ENCODE measurements at regions not wholly inside any gene's neighbourhood (a gene's known extent, or its start where the extent isn't known, plus 50 kb on each side); places are given as distances from the start of the nearest gene placed in this dataset.

DNA sequence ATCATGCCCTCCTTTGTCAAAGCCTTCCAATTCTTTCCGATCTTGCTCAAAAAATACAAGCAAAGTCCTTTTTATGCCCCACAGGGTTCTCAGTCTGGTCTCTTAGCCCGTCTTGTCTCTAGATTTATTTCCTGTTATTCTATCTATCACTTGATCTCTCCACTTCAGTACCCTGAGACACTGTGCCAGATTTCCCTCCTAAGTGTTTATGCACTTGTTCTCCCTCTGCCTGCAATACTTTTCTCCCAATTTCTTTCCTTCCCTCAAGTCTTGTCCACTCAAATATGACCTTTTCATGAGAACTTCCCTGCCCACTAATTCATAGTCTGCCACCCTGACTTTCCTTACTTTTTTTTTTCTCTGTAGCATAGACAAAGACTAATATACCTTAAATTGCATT, 141.4 kb downstream of the MBL2 start:
- H3K4me3 ChIP-seq (ENCODE audit: low read depth, low read length): no peak overlapping the region
- DNase-seq (ENCODE audit: low read depth): no peak

- no peak for DNase-seq (ENCODE audit: low read depth)
- H3K4me3 ChIP-seq (ENCODE audit: low read depth, low read length): no peak overlapping the region
Measured at GRCh38 chr10:52631648-52632047, 140.9 kb downstream of the MBL2 start.

- no peak overlapping the region for H3K4me3 ChIP-seq (ENCODE audit: low read depth, low read length)
- DNase-seq (ENCODE audit: low read depth): no peak
Measured at GRCh38 chr10:52632591-52632990, 140.0 kb downstream of the MBL2 start.

DNA sequence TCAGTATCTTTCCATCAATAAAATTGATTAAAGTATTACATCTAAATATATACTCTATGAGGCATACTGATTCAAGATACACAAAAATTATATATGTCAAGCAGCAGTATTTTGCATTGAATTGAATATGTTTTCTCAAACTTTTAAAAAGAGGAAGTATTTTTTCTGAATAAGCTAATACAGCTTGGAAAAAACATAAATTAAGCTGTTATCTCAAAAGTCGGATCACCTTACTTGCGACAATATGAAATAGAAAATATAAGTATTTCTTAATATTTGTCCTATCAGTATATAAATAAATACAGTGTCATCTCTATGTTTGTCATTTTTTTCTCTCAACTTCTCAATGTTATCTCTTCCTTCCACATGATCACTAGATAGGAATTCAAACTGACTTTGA, 139.3 kb downstream of the MBL2 start:
- no peak overlapping the region for H3K4me3 ChIP-seq (ENCODE audit: low read depth, low read length)
- no peak for DNase-seq (ENCODE audit: low read depth)

GRCh38 chr10:52635651-52636050, 136.9 kb downstream of the MBL2 start:
- H3K4me3 ChIP-seq (ENCODE audit: low read depth, low read length): no peak overlapping the region
- DNase-seq (ENCODE audit: low read depth): no peak

DNA sequence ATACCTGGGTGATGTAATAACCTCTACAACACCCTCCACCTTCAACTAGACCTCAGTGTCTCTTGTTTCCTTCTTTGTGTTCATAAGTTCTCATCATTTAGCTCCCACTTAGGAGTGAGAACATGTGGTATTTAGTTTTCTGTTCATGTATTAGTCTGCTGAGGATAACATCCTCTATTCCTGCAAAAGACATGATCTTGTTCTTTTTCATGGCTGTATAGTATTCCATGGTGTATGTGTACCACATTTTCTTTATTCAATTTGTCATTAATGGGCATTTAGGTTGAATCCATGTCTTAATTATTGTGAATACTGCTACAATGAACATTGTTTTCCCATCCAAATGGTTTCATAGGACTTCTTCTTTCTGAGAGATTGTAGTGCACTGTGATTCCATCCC, 135.7 kb downstream of the MBL2 start:
- no peak overlapping the region for H3K4me3 ChIP-seq (ENCODE audit: low read depth, low read length)

GRCh38 chr10:52637592-52637991, 135.0 kb downstream of the MBL2 start:
- H3K4me3 ChIP-seq (ENCODE audit: low read depth, low read length): no peak overlapping the region

More for the DNA sequence above, 135.7 kb downstream of the MBL2 start:
- no peak for DNase-seq (ENCODE audit: low read depth)

GRCh38 chr10:52639652-52640051, 132.9 kb downstream of the MBL2 start:
- DNase-seq (ENCODE audit: low read depth): no peak

More at GRCh38 chr10:52637592-52637991, 135.0 kb downstream of the MBL2 start:
- DNase-seq (ENCODE audit: low read depth): no peak

GRCh38 chr10:52642208-52642607, 130.4 kb downstream of the MBL2 start:
- no peak for DNase-seq (ENCODE audit: low read depth)
- H3K4me3 ChIP-seq (ENCODE audit: low read depth, low read length): no peak overlapping the region

More at GRCh38 chr10:52639652-52640051, 132.9 kb downstream of the MBL2 start:
- no peak overlapping the region for H3K4me3 ChIP-seq (ENCODE audit: low read depth, low read length)

DNA sequence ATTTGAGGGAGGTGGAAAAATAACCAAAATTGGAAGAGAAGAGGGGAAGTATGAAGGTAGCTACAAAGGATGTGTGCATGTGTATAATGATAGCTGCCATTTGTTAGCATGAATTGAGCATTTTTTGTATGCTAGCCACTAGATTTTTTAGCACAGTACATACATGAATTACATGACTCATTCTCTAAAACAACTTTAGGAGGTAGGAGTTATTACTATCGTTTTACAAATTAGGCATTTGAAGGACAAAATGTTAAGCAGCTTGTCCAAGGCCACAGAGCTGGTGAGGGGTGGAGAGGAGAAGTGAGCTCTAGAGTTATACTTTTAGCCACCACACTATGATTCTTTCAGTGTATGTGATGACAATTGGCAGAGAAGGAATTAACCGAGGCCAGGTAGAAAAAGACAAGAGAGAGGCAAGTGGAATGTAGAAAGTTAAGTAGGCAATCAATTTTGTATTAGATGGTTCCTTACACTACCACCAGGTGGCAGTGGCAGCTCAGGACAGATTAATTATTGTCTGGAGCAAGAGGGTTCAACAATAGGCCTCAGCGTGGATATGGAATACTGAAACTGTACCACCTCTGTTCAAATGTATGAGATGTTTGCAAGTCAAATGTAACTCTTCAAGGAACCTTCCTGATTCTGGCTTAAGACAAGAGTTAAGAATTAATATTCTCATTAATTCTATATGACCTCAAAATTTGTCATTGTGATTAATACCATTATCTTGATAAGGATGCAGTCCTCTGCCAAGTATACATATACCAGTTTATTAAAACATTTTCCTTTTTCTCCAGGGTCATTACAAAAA, 128.0 kb downstream of the MBL2 start:
- no peak for DNase-seq (ENCODE audit: low read depth)
- H3K4me3 ChIP-seq (ENCODE audit: low read depth, low read length): no peak overlapping the region

DNA sequence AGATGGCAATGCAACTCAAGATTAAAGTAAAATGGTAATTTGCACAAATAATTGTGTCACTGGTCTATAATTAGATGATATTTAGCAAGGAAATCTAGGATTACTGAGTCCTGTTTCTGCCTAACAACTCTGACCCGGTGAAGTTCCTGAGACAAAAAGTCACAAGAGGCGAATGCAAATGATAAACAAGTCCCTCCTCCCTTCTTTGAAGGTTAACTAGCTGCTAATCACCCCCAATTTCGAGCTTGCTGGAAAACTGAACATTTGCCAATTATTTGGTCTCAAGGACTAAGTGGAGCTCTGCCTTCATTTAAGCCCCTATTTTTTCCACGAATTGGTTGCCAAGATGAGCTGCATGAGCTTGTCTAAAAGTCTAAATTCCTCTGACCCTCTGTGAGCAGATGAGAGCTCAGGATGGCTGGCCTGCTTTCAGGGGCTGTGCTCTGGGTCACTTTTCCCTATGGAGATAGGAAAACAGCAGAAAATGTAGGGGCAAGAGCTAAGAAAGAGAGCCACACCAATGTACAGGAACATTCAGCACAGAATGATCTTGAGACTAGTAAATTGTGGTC, 127.3 kb downstream of the MBL2 start:
- DNase-seq (ENCODE audit: low read depth): no peak
- H3K4me3 ChIP-seq (ENCODE audit: low read depth, low read length): no peak overlapping the region

DNA sequence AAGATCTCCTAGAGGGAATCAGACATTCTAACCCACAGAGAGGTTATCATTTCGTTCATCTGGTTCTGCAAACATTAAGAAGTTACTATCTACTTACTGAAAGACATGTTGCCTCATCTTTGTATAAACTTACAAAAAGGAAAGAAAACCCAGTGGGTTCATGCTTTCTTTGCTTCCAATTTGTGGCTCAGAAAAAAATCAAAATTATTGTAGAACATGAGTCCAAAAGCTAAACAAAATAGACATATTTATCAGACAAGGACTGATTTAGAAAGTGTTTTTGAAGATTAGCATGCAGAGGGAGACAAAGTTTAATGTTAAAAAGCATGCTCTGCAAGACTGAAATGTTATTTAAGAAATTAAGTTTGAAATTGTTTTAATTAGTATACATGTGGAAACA, 123.1 kb downstream of the MBL2 start:
- H3K4me3 ChIP-seq (ENCODE audit: low read depth, low read length): no peak overlapping the region
- no peak for DNase-seq (ENCODE audit: low read depth)

- no peak overlapping the region for H3K4me3 ChIP-seq (ENCODE audit: low read depth, low read length)
- no peak for DNase-seq (ENCODE audit: low read depth)
Measured at GRCh38 chr10:52650873-52651272, 121.7 kb downstream of the MBL2 start.

GRCh38 chr10:52651293-52651692, 121.3 kb downstream of the MBL2 start:
- no peak overlapping the region for H3K4me3 ChIP-seq (ENCODE audit: low read depth, low read length)
- no peak for DNase-seq (ENCODE audit: low read depth)

DNA sequence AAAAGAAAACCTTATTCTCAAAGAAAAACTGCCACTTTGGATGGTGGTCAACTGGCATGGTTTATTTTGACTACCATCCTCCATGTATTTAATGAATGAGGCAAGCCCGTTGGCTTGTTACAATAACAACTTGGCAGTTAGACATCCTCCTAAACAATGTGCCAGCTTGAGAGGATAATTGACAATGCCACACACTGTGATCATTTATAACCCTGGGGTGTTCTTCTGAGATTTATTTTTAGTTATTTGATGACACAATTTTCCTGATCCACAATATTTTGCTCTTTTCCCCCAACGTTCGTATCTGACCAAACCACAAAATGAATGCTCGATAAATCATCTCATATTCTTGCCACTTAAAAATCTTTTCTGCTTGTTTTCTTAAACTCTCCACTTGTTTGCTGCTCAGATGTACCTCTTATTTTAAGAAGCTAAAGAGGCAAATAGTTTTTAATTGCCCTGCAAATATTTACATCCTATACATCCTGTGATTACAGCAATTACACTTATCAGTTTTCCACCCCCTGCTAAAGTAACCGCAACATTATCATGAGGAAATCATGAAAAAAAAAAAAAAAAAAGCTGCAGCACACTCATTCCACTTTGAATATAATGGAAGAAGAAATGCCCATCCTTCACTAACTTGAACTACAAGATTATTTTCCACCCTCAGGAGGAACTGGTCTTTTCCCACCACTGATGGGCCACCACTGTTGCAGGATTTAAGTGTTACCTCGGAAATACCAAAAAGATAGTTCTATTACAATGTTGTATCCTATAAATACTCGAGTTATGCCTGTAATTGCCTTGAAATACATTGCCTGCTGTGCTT, 119.9 kb downstream of the MBL2 start:
- DNase-seq (ENCODE audit: low read depth): no peak
- H3K4me3 ChIP-seq (ENCODE audit: low read depth, low read length): no peak overlapping the region

DNA sequence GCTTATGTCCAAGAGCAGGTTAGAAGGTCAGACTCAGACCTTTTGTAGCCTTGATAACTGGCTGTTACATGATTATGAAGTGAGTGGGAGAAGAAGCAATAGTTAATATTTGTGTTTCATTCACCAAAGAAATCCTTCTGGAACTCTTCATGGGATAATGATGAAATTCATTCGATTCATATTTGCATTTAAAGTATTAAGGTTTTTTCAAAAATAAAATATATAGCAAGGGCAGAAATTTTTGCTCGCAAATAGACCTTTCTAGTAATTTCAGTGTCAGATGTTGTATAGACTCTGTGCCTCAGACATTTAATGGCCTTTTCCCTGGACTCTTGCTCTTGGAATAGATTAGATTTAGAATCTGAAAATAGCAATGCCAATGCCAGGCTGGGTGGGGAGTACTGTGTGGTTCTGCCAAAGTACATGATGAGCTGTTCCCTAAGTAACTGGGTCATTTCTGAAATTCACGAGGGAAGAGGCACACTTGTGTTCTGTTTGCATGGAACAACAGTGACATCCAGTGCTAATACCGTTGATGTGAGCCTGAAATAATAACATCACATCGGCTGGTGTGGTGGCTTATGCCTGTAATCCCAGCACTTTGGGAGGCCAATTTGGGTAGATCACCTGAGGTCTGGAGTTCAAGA, 119.2 kb downstream of the MBL2 start:
- DNase-seq (ENCODE audit: low read depth): no peak
- no peak overlapping the region for H3K4me3 ChIP-seq (ENCODE audit: low read depth, low read length)

- no peak overlapping the region for H3K4me3 ChIP-seq (ENCODE audit: low read depth, low read length)
- no peak for DNase-seq (ENCODE audit: low read depth)
Measured at GRCh38 chr10:52654201-52654600, 118.4 kb downstream of the MBL2 start.

DNA sequence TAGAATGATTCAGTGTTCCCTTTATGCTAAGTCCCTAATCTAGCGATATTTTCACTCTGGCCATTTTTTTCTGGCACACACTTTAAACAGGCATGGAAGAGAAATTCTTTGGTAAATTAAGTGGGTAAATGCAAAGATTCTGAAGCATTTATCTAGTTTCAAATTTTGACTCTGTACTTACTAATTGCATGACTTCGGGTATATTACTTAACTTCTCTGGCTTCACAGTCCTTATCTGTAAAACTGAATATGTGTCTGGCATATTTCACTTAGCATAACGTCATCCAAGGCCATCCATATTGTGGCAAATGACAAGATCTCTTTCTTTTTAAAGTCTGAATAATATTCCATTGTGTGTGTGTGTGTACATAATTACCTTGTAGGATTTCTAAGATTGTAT, 114.5 kb downstream of the MBL2 start:
- H3K4me3 ChIP-seq (ENCODE audit: low read depth, low read length): no peak overlapping the region
- DNase-seq (ENCODE audit: low read depth): no peak

- no peak for DNase-seq (ENCODE audit: low read depth)
- no peak overlapping the region for H3K4me3 ChIP-seq (ENCODE audit: low read depth, low read length)
Measured at GRCh38 chr10:52659085-52659484, 113.5 kb downstream of the MBL2 start.

- DNase-seq (ENCODE audit: low read depth): no peak
- H3K4me3 ChIP-seq (ENCODE audit: low read depth, low read length): no peak overlapping the region
Measured at GRCh38 chr10:52662256-52662655, 110.3 kb downstream of the MBL2 start.

Data from skeletal muscle cell (primary cell).